IMR-90 (cell line): ENCODE measurements at regions not wholly inside any gene's neighbourhood (a gene's known extent, or its start where the extent isn't known, plus 50 kb on each side); places are given as distances from the start of the nearest gene placed in this dataset.

Experiments
- ATAC-seq: fragments of 200-7000 bp; cut with Tn5 transposase; 2 replicates; pipeline ENCODE4 v1.9.1; 2020; ENCODE audit warnings: low read depth, mild to moderate bottlenecking, moderate library complexity
- BruUV-seq: library from RNA; stranded (reverse); fragments of 400-500 nt; replicated peaks from 2 replicates; lab custom pipeline; 2021; lab: Mats Ljungman, UMichigan
- CTCF ChIA-PET: fragments of 300-600 bp; formaldehyde crosslinking; extraction: SDS; loops from one replicate; lab custom pipeline; 2021; ENCODE audit warnings: antibody characterized with exemption; lab: Yijun Ruan, JAX
- POLR2A ChIA-PET: fragments of 300-600 bp; sonication (Branson Sonifier 250); formaldehyde crosslinking; loops from one replicate; lab custom pipeline; 2022; ENCODE audit warnings: antibody characterized with exemption; ENCODE audit not compliant: unreplicated experiment; lab: Charles Lee
- DNase-seq: peaks from one replicate; pipeline ENCODE4 v3.0.0; 2013
- H2AFZ ChIP-seq: replicated peaks from 2 replicates; pipeline ENCODE3; 2013; ENCODE audit warnings: low read length, mild to moderate bottlenecking; ENCODE audit not compliant: poor library complexity
- H2AK5ac ChIP-seq: 2 replicates; pipeline ENCODE4 v1.6.1; 2013; ENCODE audit warnings: low read depth, low read length, inconsistent platforms
- H2AK9ac ChIP-seq: replicated peaks from 2 replicates; pipeline ENCODE3; 2013; ENCODE audit warnings: mild to moderate bottlenecking, low read depth, low read length, moderate library complexity; ENCODE audit not compliant: poor library complexity
- H2BK120ac ChIP-seq: 2 replicates; pipeline ENCODE4 v1.6.1; 2013; ENCODE audit warnings: low read depth, low read length, inconsistent platforms
- H2BK15ac ChIP-seq: 3 replicates; pipeline ENCODE4 v1.6.1; 2013; ENCODE audit warnings: low read depth, low read length, inconsistent platforms
- H2BK20ac ChIP-seq: 2 replicates; pipeline ENCODE4 v1.6.1; 2013; ENCODE audit warnings: low read depth, mild to moderate bottlenecking, inconsistent platforms, low read length, moderate library complexity
- H2BK5ac ChIP-seq: 2 replicates; pipeline ENCODE4 v1.6.1; 2013; ENCODE audit warnings: mild to moderate bottlenecking, low read depth, low read length, inconsistent platforms; ENCODE audit not compliant: poor library complexity, severe bottlenecking
- H3K14ac ChIP-seq: replicated peaks from 2 replicates; pipeline ENCODE4 v1.6.1; 2013; ENCODE audit warnings: low read depth, low read length, inconsistent platforms
- H3K18ac ChIP-seq: 2 replicates; pipeline ENCODE4 v1.6.1; 2013; ENCODE audit warnings: low read depth, low read length, control low read depth
- H3K23ac ChIP-seq: 2 replicates; pipeline ENCODE4 v1.6.1; 2013; ENCODE audit warnings: low read depth, low read length, inconsistent platforms
- H3K27ac ChIP-seq: 2 replicates; pipeline ENCODE4 v1.5.1; 2013; ENCODE audit warnings: mild to moderate bottlenecking, control low read depth, low read length; ENCODE audit not compliant: insufficient read depth
- H3K27me3 ChIP-seq: 2 replicates; pipeline ENCODE4 v1.6.1; 2013; ENCODE audit warnings: low read length; ENCODE audit not compliant: control insufficient read depth, insufficient read depth
- H3K36me3 ChIP-seq: 2 replicates; pipeline ENCODE4 v1.6.1; 2013; ENCODE audit warnings: low read length, mixed read lengths; ENCODE audit not compliant: control insufficient read depth, insufficient read depth
- H3K4ac ChIP-seq: 2 replicates; pipeline ENCODE4 v1.6.1; 2013; ENCODE audit warnings: low read depth, low read length, inconsistent platforms
- H3K4me1 ChIP-seq: 2 replicates; pipeline ENCODE4 v1.6.1; 2013; ENCODE audit warnings: low read length, mixed read lengths; ENCODE audit not compliant: control insufficient read depth, insufficient read depth
- H3K4me2 ChIP-seq: 2 replicates; pipeline ENCODE4 v1.6.1; 2013; ENCODE audit warnings: low read depth, mild to moderate bottlenecking, control low read depth, low read length, moderate library complexity
- H3K4me3 ChIP-seq: 2 replicates; pipeline ENCODE4 v1.5.1; 2013; ENCODE audit warnings: low read depth, mild to moderate bottlenecking, control low read depth, low read length, moderate library complexity; ENCODE audit not compliant: insufficient read depth
- H3K56ac ChIP-seq: 2 replicates; pipeline ENCODE4 v1.6.1; 2013; ENCODE audit warnings: low read length, inconsistent platforms; ENCODE audit not compliant: insufficient read depth; ENCODE audit errors: extremely low read depth
- H3K79me1 ChIP-seq, 2 experiments: 2 replicates each; pipeline ENCODE4 v1.6.1; 2013; ENCODE audit warnings: low read length in 2 of 2, inconsistent platforms in 1 of 2, low read depth in 1 of 2
- H3K9ac ChIP-seq: 2 replicates; pipeline ENCODE4 v1.6.1; 2013; ENCODE audit warnings: low read depth, low read length, control low read depth
- H3K9me1 ChIP-seq: 2 replicates; pipeline ENCODE4 v1.6.1; 2013; ENCODE audit warnings: low read length, inconsistent platforms; ENCODE audit not compliant: insufficient read depth
- H3K9me3 ChIP-seq: 2 replicates; pipeline ENCODE4 v1.6.1; 2013; ENCODE audit warnings: low read length; ENCODE audit not compliant: control insufficient read depth, insufficient read depth
- H4K20me1 ChIP-seq: 2 replicates; pipeline ENCODE4 v1.6.1; 2013; ENCODE audit warnings: low read length, inconsistent platforms; ENCODE audit not compliant: insufficient read depth
- H4K5ac ChIP-seq: 2 replicates; pipeline ENCODE4 v1.6.1; 2013; ENCODE audit warnings: mild to moderate bottlenecking, low read depth, low read length, control low read depth
- H4K8ac ChIP-seq, 2 experiments: 2 replicates each; pipeline ENCODE4 v1.6.1; 2013; ENCODE audit warnings: low read depth in 2 of 2, low read length in 2 of 2, control low read depth in 1 of 2, inconsistent platforms in 1 of 2
- H4K91ac ChIP-seq: 2 replicates; pipeline ENCODE4 v1.6.1; 2013; ENCODE audit warnings: low read depth, low read length, inconsistent platforms; ENCODE audit not compliant: insufficient read depth
- BHLHE40 ChIP-seq: fragments of 150-350 bp; IDR thresholded peaks from 2 replicates; pipeline ENCODE4 v1.6.1; 2016; ENCODE audit warnings: mild to moderate bottlenecking, low read depth, low read length
- CHD1 ChIP-seq: IDR thresholded peaks from 2 replicates; pipeline ENCODE4 v1.6.1; 2012; ENCODE audit warnings: low read depth, low read length, improper control_type of control experiment
- FOS ChIP-seq: fragments of 150-350 bp; IDR thresholded peaks from 2 replicates; pipeline ENCODE4 v1.6.1; 2016; ENCODE audit warnings: low read depth, low read length
- MAFK ChIP-seq: IDR thresholded peaks from 2 replicates; pipeline ENCODE4 v1.6.1; 2012; ENCODE audit warnings: low read depth, low read length, improper control_type of control experiment
- MXI1 ChIP-seq: IDR thresholded peaks from 2 replicates; pipeline ENCODE4 v1.6.1; 2012; ENCODE audit warnings: low read depth, mild to moderate bottlenecking, low read length, moderate library complexity, borderline replicate concordance
- NFE2L2 ChIP-seq: fragments of 150-350 bp; IDR thresholded peaks from 2 replicates; pipeline ENCODE4 v1.6.1; 2016; ENCODE audit warnings: low read depth, mild to moderate bottlenecking, low read length
- POLR2A ChIP-seq: IDR thresholded peaks from 2 replicates; pipeline ENCODE4 v1.6.1; 2012; ENCODE audit warnings: mild to moderate bottlenecking, low read depth, low read length
- RAD21 ChIP-seq: IDR thresholded peaks from 2 replicates; pipeline ENCODE4 v1.6.1; 2012; ENCODE audit warnings: low read length, improper control_type of control experiment
- RFX5 ChIP-seq: IDR thresholded peaks from 2 replicates; pipeline ENCODE4 v1.8.0; 2012; ENCODE audit warnings: low read depth, mild to moderate bottlenecking, low read length, moderate library complexity
- SMC3 ChIP-seq: fragments of 150-350 bp; IDR thresholded peaks from 2 replicates; pipeline ENCODE4 v1.6.1; 2016; ENCODE audit warnings: low read depth, mild to moderate bottlenecking, antibody characterized with exemption, low read length, moderate library complexity
- WGBS, 2 experiments: methylation state at CpG; one replicate each; pipeline versions ENCODE4 v1.1.5 to v1.1.7; 2013; ENCODE audit warnings: missing lambda C conversion rate in 2 of 2; ENCODE audit not compliant: insufficient read length in 1 of 2; ENCODE audit errors: extremely low coverage in 2 of 2; 5-methylcytosine and 5-hydroxymethylcytosine counted together
- dilution Hi-C: fragments of 300-500 bp; cut with HindIII; formaldehyde crosslinking; loops from one replicate; pipeline ENCODE4 v1.14.3; 2018; ENCODE audit warnings: low sequenced_read_pairs; ENCODE audit not compliant: unreplicated experiment
- in situ Hi-C: fragments of 300-500 bp; cut with MboI; formaldehyde crosslinking; loops from 3 replicates; pipeline ENCODE4 v1.14.3; 2019; ENCODE audit warnings: low sequenced_read_pairs, inconsistent platforms, mixed read lengths
- intact Hi-C: fragments of 100-400 bp; cut with micrococcal nuclease; formaldehyde crosslinking; loops from 2 replicates; pipeline ENCODE4 v1.10.0; 2022

- no peaks in the 10 kb centered on the region for H3K4me1 ChIP-seq
- H2BK15ac ChIP-seq, result no peak overlapping the region
- no peak overlapping the region for H3K4me3 ChIP-seq
- H2BK20ac ChIP-seq, result no peak overlapping the region
- dilution Hi-C loops (no loop called here), intact Hi-C loops (no loop called here), in situ Hi-C loops (no loop called here)
- H3K27ac ChIP-seq, result no peak overlapping the region
- H3K9ac ChIP-seq, result no peak overlapping the region
- no peaks in the 10 kb centered on the region; the same call in 1 of the 2 replicates for H3K27me3 ChIP-seq
- no peaks in the 10 kb centered on the region for H3K79me1 ChIP-seq
- TF ChIP-seq MXI1, result no peak
- TF ChIP-seq CHD1, result no peak
- no peak for TF ChIP-seq SMC3
- TF ChIP-seq RAD21, result no peak
- no peak for TF ChIP-seq BHLHE40
- no peak for TF ChIP-seq NFE2L2
- no peak for TF ChIP-seq RFX5
- no peak for TF ChIP-seq MAFK
- TF ChIP-seq FOS, result no peak
- TF ChIP-seq POLR2A, result no peak
- WGBS, 2 experiments, result no CpG with 5 or more reads among the region's 1 CpG
- no peaks in the 10 kb centered on the region for H4K20me1 ChIP-seq
- no peak overlapping the region for H4K8ac ChIP-seq
- H3K56ac ChIP-seq, result no peak overlapping the region
- H3K36me3 ChIP-seq, result no peaks in the 10 kb centered on the region
- no peak overlapping the region for H4K5ac ChIP-seq
- no peak overlapping the region for H2AFZ ChIP-seq
- no peak overlapping the region for H3K4me2 ChIP-seq
- POLR2A ChIA-PET, result no interaction called here
- no peak overlapping the region for H3K18ac ChIP-seq
- H2BK120ac ChIP-seq, result no peak overlapping the region
- H3K9me1 ChIP-seq, result no peaks in the 10 kb centered on the region
- H3K23ac ChIP-seq, result no peak overlapping the region
- DNase-seq (no peak), ATAC-seq (no peak)
- no peak overlapping the region for H4K91ac ChIP-seq
- H3K4ac ChIP-seq, result no peak overlapping the region
- CTCF ChIA-PET, result no interaction called here
- H2AK5ac ChIP-seq, result no peak overlapping the region
- H3K9me3 ChIP-seq, result no peaks in the 10 kb centered on the region
- H2BK5ac ChIP-seq, result no peak overlapping the region
- no peak overlapping the region for H3K14ac ChIP-seq
- BruUV-seq, result no TSS peak
- H2AK9ac ChIP-seq, result no peak overlapping the region
Measured at GRCh38 chr2:163302141-163302540, 433.7 kb downstream of the FIGN start.
